K562 (cell line): ENCODE measurements at regions not wholly inside any gene's neighbourhood (a gene's known extent, or its start where the extent isn't known, plus 50 kb on each side); places are given as distances from the start of the nearest gene placed in this dataset.

Source experiments
- BHLHE40 ChIP-seq: IDR thresholded peaks from 2 replicates; pipeline ENCODE4 v1.6.1; 2011; ENCODE audit warnings: low read length, improper control_type of control experiment
- SMC3 ChIP-seq: conservative IDR thresholded peaks from 2 replicates; pipeline ENCODE4 v1.6.1; 2011; ENCODE audit warnings: low read depth, low read length, improper control_type of control experiment; ENCODE audit not compliant: insufficient read depth

DNA sequence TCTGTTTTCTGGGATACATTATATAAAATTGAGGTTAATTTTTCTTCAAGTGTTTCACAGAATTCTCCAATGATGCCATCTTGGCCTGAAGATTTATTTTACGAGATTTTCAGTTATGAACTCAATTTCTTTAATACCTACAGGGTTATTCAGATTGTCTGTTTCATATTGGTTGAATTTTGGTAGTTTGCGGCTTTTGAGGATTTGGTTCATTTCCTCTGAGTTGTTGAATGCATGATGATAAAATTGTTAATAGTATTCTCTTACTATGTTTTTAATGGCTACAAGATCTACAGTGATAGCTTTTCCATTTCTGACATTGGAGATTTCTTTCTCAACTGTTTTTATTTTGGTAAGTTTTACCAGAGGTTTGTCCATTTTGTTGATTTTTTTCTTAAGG is 63.9 kb upstream of the PTPRG start:
- TF ChIP-seq BHLHE40: no peak
- no peak for TF ChIP-seq SMC3
